Ishikawa (cell line): ENCODE measurements at regions not wholly inside any gene's neighbourhood (a gene's known extent, or its start where the extent isn't known, plus 50 kb on each side); places are given as distances from the start of the nearest gene placed in this dataset.

Source experiments
- CEBPB ChIP-seq: IDR thresholded peaks from 2 replicates; pipeline ENCODE4 v1.6.1; 2012
- CREB1 ChIP-seq: IDR thresholded peaks from 2 replicates; pipeline ENCODE4 v1.6.1; 2012; ENCODE audit warnings: low read depth
- EGR1 ChIP-seq: IDR thresholded peaks from 2 replicates; pipeline ENCODE4 v1.6.1; 2012
- EP300 ChIP-seq: IDR thresholded peaks from 2 replicates; pipeline ENCODE4 v1.6.1; 2012; ENCODE audit warnings: borderline replicate concordance
- FOXM1 ChIP-seq: IDR thresholded peaks from 2 replicates; pipeline ENCODE4 v1.6.1; 2012; ENCODE audit warnings: low read depth, borderline replicate concordance
- NFIC ChIP-seq: IDR thresholded peaks from 2 replicates; pipeline ENCODE4 v1.6.1; 2012
- RAD21 ChIP-seq: IDR thresholded peaks from 2 replicates; pipeline ENCODE4 v1.6.1; 2012; ENCODE audit warnings: low read depth
- TAF1 ChIP-seq: IDR thresholded peaks from 2 replicates; pipeline ENCODE4 v1.6.1; 2012; ENCODE audit warnings: low read depth, mild to moderate bottlenecking
- TCF12 ChIP-seq: IDR thresholded peaks from 2 replicates; pipeline ENCODE4 v1.6.1; 2012; ENCODE audit warnings: low read depth
- TEAD4 ChIP-seq: IDR thresholded peaks from 2 replicates; pipeline ENCODE4 v1.6.1; 2012
- USF1 ChIP-seq: IDR thresholded peaks from 2 replicates; pipeline ENCODE4 v1.6.1; 2012
- YY1 ChIP-seq: IDR thresholded peaks from 2 replicates; pipeline ENCODE4 v1.6.1; 2012; ENCODE audit warnings: low read depth
- ZBTB7A ChIP-seq: IDR thresholded peaks from 2 replicates; pipeline ENCODE4 v1.6.1; 2012; ENCODE audit warnings: low read depth
- TF ChIP-seq, protein P1 (sequence below): IDR thresholded peaks from 2 replicates; pipeline ENCODE4 v1.6.1; 2012
- TF ChIP-seq, protein P2 (sequence below): IDR thresholded peaks from 2 replicates; pipeline ENCODE4 v1.6.1; 2012; ENCODE audit warnings: low read depth, mild to moderate bottlenecking

- TF ChIP-seq TCF12 (no peak), NFIC (no peak), USF1 (no peak), EGR1 (no peak), RAD21 (no peak), TAF1 (no peak), YY1 (no peak), CEBPB (no peak), FOXM1 (no peak), TEAD4 (no peak), ZBTB7A (no peak), EP300 (no peak)
- TF ChIP-seq, protein P1, sequence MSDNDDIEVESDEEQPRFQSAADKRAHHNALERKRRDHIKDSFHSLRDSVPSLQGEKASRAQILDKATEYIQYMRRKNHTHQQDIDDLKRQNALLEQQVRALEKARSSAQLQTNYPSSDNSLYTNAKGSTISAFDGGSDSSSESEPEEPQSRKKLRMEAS, result no peak
- TF ChIP-seq, protein P2, sequence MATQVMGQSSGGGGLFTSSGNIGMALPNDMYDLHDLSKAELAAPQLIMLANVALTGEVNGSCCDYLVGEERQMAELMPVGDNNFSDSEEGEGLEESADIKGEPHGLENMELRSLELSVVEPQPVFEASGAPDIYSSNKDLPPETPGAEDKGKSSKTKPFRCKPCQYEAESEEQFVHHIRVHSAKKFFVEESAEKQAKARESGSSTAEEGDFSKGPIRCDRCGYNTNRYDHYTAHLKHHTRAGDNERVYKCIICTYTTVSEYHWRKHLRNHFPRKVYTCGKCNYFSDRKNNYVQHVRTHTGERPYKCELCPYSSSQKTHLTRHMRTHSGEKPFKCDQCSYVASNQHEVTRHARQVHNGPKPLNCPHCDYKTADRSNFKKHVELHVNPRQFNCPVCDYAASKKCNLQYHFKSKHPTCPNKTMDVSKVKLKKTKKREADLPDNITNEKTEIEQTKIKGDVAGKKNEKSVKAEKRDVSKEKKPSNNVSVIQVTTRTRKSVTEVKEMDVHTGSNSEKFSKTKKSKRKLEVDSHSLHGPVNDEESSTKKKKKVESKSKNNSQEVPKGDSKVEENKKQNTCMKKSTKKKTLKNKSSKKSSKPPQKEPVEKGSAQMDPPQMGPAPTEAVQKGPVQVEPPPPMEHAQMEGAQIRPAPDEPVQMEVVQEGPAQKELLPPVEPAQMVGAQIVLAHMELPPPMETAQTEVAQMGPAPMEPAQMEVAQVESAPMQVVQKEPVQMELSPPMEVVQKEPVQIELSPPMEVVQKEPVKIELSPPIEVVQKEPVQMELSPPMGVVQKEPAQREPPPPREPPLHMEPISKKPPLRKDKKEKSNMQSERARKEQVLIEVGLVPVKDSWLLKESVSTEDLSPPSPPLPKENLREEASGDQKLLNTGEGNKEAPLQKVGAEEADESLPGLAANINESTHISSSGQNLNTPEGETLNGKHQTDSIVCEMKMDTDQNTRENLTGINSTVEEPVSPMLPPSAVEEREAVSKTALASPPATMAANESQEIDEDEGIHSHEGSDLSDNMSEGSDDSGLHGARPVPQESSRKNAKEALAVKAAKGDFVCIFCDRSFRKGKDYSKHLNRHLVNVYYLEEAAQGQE, result no peak
Observed at GRCh38 chr4:114326358-114326757, 272.2 kb upstream of the UGT8 start.

- TF ChIP-seq CREB1, result no peak
- TF ChIP-seq, protein P2, result no peak
- no peak for TF ChIP-seq FOXM1
- TF ChIP-seq TAF1, result no peak
- no peak for TF ChIP-seq NFIC
Observed at GRCh38 chr4:114332119-114332518, 266.5 kb upstream of the UGT8 start.

GRCh38 chr4:114334884-114335330 is 263.7 kb upstream of the UGT8 start:
- TF ChIP-seq FOXM1, result no peak
- no peak for TF ChIP-seq TAF1
- TF ChIP-seq EP300, result no peak
- TF ChIP-seq TEAD4, result no peak
- TF ChIP-seq USF1, result no peak
- TF ChIP-seq, protein P1, result no peak
- TF ChIP-seq RAD21, result no peak
- TF ChIP-seq TCF12, result no peak
- TF ChIP-seq NFIC, result no peak
- no peak for TF ChIP-seq ZBTB7A
- TF ChIP-seq, protein P2, result no peak
- TF ChIP-seq CREB1, result no peak
- no peak for TF ChIP-seq YY1
- no peak for TF ChIP-seq CEBPB
- TF ChIP-seq EGR1, result no peak

DNA sequence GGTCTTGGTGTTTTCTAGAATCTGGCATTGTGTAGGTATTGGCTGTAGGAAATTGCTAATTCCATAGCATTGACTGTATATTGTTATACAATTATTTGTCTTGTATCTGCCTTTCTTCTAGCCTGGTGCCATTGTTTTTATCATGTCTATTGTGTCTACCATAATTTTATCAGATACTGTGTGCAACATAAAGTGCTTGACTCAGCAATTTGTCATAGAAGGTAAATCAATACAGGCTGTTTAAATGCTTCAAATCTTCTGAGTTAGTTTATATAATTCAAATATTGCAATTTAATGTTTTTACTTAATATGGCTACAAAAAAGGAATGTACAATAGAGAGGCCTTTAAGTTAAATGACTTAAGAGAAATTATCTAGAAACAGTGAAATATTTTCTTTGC is 263.3 kb upstream of the UGT8 start:
- TF ChIP-seq YY1, result no peak
- no peak for TF ChIP-seq CREB1
- no peak for TF ChIP-seq NFIC

DNA sequence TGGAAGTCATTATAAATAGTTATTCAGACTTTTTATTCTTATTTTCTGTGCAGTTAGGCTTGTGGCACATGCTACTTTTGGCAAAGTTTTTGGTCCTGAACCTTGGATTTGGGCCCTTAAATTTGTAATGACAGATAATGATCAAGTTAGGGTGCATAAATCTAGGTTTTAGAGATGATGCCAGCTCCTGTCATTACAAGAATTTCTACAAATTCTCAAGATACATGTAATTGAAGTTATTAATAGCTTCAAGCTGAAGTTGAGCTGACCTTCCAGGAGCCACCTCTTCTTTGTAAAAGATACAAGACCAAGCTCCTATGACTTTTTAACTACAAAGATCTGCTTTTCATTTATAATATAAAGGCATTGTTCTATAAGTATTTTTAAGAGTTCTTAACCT is 255.6 kb upstream of the UGT8 start:
- TF ChIP-seq RAD21 (no peak), FOXM1 (no peak), CEBPB (no peak), EP300 (no peak), USF1 (no peak), YY1 (no peak), NFIC (no peak), TEAD4 (no peak), TAF1 (no peak), EGR1 (no peak), CREB1 (no peak), TCF12 (no peak), ZBTB7A (no peak)
- TF ChIP-seq, protein P2, result no peak
- TF ChIP-seq, protein P1, result no peak
